GM12865 (cell line): ENCODE measurements at regions not wholly inside any gene's neighbourhood (a gene's known extent, or its start where the extent isn't known, plus 50 kb on each side); places are given as distances from the start of the nearest gene placed in this dataset.

Source experiments
- DNase-seq: peaks from one replicate; pipeline ENCODE4 v3.0.0; 2010; ENCODE audit warnings: low read depth
- H3K4me3 ChIP-seq: 2 replicates; pipeline ENCODE4 v1.5.1; 2011; ENCODE audit warnings: mild to moderate bottlenecking, low read depth, low read length, control low read depth
- CTCF ChIP-seq: IDR thresholded peaks from 2 replicates; pipeline ENCODE4 v1.5.1; 2011; ENCODE audit warnings: low read length, control low read depth, low read depth, inconsistent platforms; ENCODE audit not compliant: insufficient read depth; ENCODE audit errors: missing control alignments

- no peak for DNase-seq
- H3K4me3 ChIP-seq, result no peak overlapping the region
- TF ChIP-seq CTCF, result no peak
Observed at GRCh38 chr12:123085730-123086487, 65.0 kb downstream of the PITPNM2 start.

GRCh38 chr12:123085066-123085465, 65.8 kb downstream of the PITPNM2 start:
- DNase-seq, result no peak
- no peak overlapping the region for H3K4me3 ChIP-seq
- no peak for TF ChIP-seq CTCF

- H3K4me3 ChIP-seq, result peak overlapping the region; percentile 47
- peak; percentile 40 for DNase-seq
- TF ChIP-seq CTCF, result no peak
Observed at GRCh38 chr12:123083661-123084571, 67.0 kb downstream of the PITPNM2 start.

GRCh38 chr12:123080634-123081033, 70.3 kb downstream of the PITPNM2 start:
- no peak overlapping the region for H3K4me3 ChIP-seq
- no peak for TF ChIP-seq CTCF
- DNase-seq, result no peak

- TF ChIP-seq CTCF, result no peak
- no peak overlapping the region for H3K4me3 ChIP-seq
- DNase-seq, result no peak
Observed at GRCh38 chr12:123078531-123079155, 72.2 kb downstream of the PITPNM2 start.

GRCh38 chr12:123078120-123078465, 72.8 kb downstream of the PITPNM2 start:
- H3K4me3 ChIP-seq, result no peak overlapping the region
- DNase-seq, result no peak
- no peak for TF ChIP-seq CTCF
